GM21825 (cell line): ENCODE measurements at regions not wholly inside any gene's neighbourhood (a gene's known extent, or its start where the extent isn't known, plus 50 kb on each side); places are given as distances from the start of the nearest gene placed in this dataset.

Experiments used
- ATAC-seq: cut with Tn5 transposase; IDR thresholded peaks from one replicate; pipeline ENCODE4 v1.9.1; 2021; ENCODE audit warnings: mild to moderate bottlenecking, moderate library complexity; ENCODE audit not compliant: unreplicated experiment

DNA sequence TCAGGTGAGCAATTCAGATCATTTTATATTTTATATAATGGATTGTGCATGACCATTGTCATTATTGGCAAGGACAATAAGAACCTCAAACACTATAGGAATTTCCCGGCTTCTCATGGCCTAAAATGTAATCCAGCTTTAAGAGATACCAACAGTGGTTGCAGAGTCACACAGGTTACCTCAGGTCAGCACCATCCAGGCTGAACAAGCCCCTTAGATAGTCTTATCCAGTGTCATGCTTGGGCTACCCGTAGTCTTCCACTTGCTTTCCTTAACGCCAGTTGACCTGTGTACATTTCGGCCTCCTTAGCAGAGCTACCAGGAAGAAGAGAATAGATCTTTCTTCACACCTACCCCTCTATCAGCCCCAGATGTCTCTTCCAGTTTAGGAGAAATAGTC, 293.3 kb upstream of the SYT4 start:
- no peak for ATAC-seq

DNA sequence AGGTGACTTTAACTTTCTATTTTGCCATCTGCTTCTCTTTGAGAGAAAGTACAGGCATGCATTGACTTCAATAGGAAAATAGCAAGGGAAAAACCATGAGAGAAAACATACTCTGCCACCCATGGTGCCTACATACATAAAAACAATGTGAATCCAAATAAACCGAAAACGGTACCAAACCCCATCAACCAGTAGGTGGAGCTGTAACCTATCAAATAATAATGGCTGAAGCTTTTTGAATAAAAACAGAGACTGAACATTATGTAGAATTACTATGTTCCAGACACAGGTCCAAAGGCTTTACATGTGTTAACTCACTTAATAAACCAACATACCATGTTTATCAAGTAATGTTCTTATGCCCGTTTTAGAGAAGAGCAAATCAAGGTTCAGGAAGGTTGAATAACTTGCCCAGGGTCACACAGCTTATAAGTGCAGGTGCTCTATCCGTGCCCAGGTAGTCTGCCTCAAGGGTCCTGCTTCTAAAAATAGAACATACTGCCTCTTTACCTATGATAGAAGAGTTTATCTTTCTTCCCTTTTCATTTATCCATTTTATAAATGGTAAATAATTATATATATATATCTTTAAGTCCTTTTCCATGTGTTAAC, 293.9 kb upstream of the SYT4 start:
- no peak for ATAC-seq

DNA sequence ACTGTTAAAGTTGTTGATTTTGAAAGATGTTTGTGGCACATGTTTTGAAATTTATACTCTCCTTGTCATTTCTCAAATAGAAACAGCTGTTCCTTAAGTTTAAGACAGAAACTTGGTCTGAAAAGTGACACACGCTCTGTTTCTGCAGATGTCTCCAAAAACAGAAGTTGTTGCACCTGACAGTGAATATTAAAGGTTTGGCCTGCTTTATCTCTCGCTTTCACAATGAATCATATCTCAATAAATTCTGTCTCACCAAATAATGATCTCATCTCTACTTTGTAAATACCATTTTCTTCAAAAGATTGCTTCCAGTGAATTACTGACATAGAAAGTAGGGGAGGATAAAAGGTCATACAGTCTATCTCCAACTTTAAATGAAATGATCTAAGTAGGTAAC, 294.9 kb upstream of the SYT4 start:
- peak; percentile 56 for ATAC-seq

DNA sequence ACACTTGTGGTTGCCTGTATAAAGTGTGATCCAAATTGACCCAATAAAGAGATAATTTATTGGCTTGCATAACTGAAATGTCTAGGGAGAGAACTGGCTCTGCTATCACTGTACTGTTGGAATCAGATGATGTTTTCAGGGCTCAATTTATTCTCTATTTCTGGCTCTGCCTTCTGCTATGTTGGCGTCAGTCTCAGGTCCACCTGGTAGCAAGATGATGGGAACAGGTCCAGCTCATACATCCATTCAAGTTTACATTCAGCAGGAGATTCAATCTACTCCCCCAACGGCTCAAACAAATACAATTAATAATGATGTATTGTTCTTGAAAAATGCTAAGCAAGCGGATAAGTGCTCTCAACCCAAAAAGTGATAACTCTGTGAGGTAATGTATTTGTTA, 297.7 kb upstream of the SYT4 start:
- ATAC-seq: no peak

DNA sequence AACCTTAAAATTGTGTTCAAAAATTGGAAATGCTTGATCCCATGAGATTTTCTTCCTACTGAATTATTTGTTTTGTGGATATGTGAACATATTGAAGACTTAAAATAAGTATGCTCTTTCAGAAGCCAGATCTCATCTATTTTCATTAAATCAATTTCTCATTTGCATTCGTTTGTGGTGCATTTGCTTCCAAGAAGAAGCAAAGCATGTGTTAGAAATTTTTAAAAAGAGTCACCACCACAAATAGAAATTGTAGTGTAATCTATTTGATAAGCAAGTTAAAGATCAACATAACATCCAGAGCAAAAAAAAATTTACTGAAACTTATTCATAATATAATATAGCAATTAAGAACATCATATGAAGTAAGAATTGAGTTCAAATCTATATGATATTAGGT, 300.9 kb upstream of the SYT4 start:
- ATAC-seq: no peak

DNA sequence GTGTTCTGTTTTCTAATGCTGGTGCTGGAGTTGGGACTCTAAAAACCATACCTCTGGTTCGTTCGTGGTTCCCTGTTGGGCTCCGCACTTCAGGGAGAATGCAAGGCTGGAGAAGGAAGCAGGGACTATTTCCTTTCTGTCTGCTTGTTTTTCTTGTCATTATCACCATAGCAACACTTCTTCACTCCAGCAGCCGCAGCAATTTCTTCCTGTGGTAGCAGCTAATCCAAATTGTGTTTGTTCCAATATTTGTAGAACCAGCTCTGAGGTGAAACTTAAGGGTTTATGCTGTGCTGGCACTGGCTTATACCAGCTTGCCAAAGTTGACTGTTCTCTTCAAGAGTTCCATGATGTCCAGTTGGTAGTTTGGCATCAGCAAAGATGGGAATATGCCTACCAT, 301.4 kb upstream of the SYT4 start:
- ATAC-seq: no peak

DNA sequence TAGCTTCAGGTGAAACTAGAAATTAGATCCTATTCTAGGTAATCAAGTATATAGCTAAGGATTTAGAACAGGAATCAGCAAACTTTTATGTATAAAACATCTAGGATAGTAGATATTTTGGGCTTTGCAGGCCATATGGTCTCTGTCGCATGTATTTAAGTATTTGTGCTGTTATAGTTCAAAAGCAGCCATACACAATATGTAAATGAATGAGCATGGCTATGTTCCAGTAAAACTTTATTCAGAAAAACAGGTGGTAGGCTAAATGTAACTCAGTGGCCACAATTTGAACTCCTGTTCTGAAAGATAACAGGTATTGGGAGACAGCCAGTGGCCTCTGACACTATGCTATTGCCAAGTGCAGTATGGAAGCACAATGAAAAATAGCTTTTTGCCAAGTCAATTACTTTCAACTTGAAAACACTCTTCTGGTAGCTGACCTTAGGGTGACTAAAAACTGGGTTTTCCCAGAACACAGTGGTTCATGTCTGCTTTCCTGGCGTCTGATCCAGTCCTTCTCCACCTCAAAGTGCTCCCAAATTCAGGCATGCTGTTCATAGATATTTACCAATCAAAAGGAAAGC, 304.7 kb upstream of the SYT4 start:
- no peak for ATAC-seq

DNA sequence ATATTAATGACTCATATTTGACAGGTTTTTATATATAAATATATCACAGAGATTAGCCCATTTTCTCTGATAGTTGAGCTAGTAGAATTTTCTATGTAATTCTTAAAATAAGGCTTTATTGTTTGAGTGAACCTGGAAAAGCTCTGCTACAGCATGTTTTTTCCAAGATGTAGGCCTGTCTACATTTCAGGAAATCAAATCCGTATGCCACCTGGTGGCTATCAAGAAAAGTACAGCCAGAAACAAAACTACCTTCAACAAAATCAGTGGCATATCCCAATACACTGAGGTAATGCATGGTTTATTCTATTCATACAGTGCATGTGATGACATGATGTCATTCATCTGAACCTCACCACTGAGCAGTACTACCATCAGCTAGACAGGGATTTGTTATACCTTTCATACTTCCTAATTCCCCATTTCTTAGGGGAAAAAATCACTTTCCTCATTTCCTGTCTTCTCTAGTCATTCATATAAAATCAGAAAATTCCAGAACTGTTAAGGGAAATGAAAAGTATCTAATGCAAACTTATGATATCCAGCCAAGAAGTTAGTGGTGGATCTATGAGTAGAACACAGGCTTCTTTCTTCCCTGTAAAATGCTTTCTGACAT, 310.4 kb upstream of the SYT4 start:
- ATAC-seq: peak; percentile 67

DNA sequence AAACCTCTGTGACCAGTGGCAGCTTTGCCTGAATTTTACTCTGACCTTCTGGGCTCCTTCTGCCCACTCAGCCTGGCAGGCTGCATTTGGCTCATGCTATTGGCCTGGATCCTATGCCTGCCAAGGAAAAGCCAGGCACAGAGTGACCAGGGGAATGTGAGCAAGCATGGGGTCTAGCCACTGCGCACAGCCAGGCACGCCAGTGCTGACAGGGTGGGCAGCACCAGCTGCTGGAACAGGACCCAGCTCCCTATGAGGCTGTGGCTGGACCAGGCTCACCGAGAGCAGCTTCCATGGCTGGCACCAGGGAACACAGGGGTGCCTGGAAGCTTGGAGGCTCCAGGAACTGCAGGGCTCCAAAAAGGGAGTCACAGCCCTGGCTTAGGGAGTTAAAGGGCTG, 311.5 kb upstream of the SYT4 start:
- ATAC-seq: no peak

DNA sequence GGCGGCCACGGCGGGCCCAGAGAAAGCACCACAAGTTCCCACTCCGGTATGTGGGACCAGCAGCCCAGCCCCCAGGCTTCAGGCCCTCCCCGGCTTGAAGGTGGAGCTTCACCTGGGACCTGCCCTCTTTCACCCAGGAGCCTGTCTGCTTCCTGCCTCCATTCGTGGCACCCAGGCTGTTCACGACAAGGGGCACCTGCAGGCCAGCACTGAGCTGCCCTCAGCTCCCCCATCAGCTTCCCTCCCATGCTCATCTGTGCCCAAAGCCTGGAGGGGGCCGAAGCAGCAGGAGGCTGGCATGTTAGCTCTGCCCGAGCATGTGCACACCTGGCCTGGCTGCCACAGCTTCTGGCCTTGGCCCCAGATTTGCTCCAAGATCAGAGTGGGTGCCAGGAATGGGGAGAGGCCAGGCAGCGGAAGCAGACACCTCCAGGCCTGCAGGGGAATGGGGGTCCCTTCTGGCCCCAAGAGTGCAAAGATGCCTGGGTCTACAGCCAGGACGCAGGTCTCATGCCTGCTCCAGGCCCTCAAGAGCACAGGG, 312.4 kb upstream of the SYT4 start:
- ATAC-seq: no peak

DNA sequence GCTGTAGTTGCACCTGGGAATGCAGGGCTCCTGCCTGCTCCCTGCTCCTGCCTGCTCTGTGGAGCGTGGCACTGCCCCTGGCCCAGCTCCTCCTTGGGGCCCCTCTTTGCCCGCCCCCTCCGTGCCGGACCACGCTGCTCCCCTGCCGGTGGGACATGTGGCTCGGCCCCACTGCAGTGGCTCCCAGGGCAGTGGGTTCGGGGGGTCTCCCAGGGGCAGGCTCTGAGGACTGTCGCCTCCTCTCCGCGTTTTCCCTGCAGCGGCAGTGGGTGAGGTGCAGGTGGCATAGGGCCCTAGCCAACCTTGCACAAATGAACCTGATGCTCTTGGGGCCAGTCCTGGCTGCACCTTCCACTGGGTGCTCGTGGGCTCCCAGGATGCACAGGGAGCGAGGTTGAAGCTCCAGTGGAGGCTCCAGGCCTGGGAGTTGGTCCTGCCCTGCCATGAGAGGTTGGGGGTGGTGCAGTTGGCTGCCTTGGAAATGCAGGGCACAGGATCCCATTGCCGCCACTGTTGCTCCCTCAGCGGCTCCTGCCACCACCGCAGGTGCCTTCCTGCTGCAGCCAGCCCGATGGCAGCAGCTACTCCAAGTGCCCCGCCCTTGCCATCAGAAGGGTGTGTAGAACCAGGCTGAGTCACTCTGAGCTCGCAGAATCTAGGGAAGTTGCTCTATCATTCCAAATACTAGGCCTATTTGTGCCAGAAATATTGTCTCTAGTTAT, 313.1 kb upstream of the SYT4 start:
- no peak for ATAC-seq

DNA sequence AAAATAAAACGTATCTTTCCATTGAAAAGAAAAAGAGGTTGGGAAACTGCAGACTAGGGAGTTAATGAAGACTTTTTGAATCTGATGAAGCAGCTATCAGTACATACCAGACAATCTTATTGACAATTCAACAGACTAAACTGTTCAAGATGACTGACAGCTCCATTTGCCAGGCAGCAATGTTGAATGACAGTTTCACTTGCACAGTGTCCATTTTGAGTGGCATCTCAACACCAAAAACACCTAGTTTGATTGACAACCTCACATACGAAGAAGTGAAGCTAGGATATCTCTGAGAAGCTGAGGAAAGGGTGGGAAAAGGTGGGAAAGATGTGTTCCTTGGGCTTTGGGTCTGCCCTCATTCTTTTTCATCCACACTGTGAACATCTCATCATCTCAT, 315.0 kb upstream of the SYT4 start:
- no peak for ATAC-seq

DNA sequence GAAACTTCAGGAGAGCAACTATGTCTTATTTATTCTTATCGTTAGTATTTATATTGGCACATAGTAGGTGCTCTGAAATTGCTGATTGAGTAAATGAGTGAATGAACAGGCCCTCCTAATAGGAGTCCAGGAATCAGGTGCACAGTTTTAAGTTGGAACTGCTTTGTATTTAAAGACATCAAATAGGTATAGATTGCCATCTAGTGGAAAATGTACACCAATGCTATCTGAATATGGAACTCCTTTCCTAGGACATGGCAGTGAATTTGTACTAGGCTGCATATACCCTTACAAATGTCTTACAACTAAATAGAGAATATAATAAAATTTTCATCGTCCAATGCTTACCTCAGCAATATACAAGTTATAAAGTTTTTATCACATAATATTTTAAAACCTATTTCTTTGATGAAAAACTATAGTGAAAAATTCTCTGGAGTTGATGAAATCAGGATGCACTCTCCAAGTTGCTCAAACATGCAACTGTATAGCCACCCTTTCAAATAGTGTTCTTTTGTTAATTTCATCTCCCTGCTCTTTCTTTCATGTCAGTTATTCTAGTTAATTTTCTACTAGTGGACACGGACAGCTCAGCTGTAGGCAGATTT, 318.9 kb upstream of the SYT4 start:
- ATAC-seq: peak; percentile 65

DNA sequence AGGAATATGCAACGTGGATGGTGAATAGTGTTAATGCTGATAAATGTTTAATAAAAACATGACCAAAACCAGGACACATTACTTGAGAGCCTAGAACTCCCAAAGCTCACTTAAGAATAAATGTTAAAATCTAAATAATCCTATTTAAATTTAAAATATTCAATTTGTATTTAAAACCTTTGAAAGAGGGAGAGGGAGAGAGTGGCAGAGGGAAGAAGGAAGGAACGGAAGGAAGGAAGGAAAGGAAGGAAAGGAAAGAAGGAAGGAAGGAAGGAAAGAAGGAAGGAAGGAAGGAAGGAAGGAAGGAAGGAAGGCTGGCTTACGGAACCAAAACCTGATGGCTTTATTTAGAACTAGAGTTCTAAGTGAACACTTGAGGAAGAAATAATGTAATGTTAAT, 324.1 kb upstream of the SYT4 start:
- no peak for ATAC-seq

DNA sequence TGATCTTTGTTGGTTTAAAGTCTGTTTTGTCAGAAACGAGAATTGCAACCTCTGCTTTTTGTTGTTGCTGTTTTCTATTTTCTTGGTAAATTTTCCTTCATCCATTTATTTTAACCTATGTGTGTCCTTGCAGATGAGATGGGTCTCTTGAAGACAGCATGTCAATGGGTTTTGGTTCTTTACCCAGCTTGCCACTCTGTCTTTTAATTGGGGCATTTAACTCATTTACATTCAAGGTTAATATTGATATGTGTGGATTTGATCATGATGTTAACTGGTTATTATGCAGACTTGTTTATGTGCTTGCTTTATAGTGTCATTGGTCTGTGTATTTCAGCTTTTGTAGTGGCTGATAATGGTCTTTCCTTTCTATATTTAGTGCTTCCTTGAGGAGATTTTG, 327.9 kb upstream of the SYT4 start:
- ATAC-seq: no peak

DNA sequence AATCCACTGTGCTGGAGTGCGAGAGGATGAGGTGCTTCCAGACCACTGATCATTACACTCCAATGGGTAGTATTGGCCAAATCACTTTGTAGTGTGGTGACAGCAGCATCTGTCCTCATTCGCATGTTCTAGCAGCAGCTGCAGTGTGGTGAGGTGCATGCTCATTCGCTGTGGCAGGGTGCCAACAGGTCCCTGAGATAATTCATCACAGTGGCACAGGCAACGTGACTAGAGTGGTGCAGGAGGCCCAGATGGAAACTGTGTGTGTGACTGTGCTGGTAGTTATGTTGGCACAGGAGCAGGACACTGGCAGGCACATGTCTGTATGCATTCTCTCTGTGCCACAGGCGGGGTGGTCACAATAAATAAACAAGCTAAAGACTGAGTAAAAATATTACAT, 329.5 kb upstream of the SYT4 start:
- no peak for ATAC-seq

DNA sequence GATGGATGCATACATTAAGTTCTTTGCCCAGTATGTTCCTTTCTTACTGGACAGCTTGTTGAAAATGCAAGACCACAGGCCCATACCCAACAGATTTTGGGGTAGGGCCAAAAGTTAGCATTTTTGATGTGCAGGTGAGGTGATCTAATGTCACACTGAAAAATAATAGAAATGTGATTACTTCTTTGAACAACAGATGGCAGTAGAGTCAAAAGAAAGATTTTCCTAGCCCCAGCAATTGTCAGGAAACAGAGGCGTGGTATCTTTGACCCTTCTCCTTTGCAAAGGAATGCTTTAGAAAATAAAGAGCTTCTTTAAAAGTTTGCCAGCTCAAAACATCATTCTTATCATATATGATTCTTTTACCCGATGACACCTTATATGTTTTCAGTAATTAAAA, 343.6 kb upstream of the SYT4 start:
- ATAC-seq: no peak

DNA sequence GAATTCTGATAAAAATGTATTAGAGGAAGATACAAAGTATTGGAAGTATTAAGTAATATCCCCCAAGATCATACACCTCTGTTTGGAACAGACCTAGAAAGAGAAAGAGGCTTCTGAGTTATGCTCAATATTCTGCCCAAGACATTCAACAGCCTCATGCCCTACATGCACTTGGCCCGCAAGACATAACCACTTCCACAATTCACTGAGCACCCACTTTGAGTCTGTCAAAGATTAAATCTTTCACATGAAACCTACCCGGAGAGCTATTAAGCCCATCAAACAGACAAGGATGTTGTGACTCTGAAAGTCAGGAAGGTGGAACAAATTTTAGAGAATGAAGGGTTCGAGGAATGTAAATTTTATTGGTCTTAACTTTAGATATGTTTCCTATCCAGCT, 344.7 kb upstream of the SYT4 start:
- ATAC-seq: no peak

DNA sequence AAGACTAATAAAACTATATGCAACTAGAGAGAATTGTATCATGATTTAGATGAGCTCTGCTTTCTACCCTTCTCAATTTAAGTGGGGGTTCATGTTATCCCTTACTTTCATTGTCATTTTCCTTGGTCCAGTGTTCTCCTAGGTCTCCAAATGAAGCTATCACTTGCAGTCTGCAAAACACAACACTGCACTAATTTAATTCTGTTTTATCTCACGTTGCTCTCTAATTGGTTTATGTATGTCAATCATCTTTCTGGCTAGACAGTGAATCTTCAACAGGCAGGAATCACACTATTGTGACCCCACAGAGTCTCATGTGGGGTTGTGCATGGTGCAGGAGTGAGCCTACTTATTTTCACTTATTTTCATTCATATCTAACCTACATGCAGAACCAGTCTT, 348.3 kb upstream of the SYT4 start:
- no peak for ATAC-seq

DNA sequence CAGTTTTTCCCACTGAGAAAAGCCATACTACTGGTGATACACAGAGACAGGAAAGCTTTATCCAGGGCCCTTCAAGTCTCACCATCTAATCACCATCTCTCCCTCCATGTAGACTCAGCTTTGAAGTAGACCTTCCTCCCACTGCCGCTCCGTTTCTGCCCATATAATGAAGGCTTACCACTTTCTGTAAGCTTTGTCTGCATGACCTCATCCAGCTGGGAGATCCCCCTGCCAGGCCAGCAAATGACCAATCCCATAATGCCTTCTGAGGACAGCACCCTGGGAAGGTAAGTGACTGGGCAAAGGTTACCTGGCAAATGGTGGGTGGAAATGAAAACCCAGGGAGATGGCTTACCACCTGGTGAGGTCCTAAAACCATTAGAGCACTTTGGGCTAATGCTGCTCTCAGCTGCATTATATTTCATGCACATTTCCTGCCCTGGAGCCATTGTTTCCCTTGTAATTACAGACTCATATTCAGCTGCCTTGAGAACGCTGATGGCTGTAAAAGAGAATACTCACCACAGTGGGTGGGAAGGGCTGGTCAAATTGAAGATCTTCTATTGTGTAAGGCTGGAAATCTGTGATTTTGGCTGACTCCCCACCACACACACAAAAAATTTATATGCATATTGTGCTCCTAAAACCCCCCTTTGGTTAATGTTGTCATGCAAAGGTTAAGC, 350.7 kb upstream of the SYT4 start:
- ATAC-seq: no peak

DNA sequence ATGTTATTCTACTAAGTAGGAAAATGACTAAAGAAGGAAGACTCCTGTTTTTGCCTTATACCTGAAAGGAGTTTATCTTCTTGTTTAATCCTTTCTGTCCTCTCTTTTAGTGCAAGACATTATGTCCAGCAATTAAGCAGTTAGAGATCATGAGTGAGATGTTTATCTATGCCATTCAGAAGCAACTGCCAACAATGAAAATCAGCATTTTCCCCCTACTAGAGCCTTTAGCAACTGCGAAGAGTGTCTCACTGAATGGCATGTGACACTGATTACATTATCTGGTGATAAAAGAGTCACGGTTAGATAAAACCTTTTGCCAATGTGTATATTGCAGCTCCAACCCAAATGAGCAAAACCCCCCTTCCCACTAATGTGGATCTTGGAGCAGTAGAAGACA, 357.7 kb upstream of the SYT4 start:
- no peak for ATAC-seq
